HG02610 (cell line): ENCODE measurements at regions not wholly inside any gene's neighbourhood (a gene's known extent, or its start where the extent isn't known, plus 50 kb on each side); places are given as distances from the start of the nearest gene placed in this dataset.
"Not testable (repeated sequence)": the region's sequence is repeated elsewhere in the genome, so short reads cannot be mapped to it uniquely, and the experiment has no call there.

Source experiments
- ATAC-seq: cut with Tn5 transposase; IDR thresholded peaks from one replicate; pipeline ENCODE4 v1.9.1; 2021; ENCODE audit warnings: mild to moderate bottlenecking, moderate library complexity; ENCODE audit not compliant: unreplicated experiment

- no peak for ATAC-seq
Measured at GRCh38 chr2:60259781-60260180, 293.7 kb downstream of the BCL11A start.

GRCh38 chr2:60252581-60253150, 300.8 kb downstream of the BCL11A start:
- ATAC-seq: no peak

- ATAC-seq: no peak
Measured at GRCh38 chr2:60251247-60251646, 302.2 kb downstream of the BCL11A start.

DNA sequence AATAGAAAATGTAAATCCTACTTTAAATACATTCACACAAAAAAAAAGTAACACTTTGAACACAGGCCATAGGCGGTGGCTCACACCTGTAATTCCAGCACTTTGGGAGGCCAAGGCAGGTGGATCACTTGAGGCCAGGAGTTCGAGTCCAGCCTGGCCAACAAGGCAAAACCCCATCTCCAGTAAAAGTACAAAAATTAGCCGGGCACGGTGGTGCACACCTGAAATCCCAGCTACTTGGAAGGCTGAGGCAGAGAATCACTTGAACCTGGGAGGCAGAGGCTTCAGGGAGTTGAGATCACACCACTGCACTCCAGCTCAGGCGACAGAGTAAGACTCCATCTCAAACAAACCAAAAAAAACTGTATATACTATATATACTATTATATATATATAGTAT, 303.6 kb downstream of the BCL11A start:
- no peak for ATAC-seq

DNA sequence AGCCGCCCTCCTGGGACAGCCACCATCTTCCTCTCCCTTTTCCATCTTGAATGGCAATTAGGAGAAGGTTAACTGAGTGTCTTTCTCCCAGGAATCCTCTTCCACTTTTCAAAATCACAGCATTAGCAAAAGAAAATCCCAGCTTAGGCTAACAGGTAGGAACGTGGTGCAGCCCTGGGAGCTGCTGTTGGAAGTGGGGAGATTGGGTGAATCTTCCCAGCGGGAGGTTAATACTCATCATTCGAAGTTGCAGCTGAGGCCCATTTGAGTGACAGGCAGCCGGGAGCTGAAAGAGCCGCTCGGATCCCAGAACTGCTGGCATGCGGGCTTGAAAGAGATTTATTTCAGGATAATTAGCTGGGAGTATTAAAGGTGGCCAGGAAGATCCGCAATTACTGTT, 306.0 kb downstream of the BCL11A start:
- no peak for ATAC-seq

GRCh38 chr2:60246583-60246982, 306.9 kb downstream of the BCL11A start:
- no peak for ATAC-seq

GRCh38 chr2:60234274-60234986, 319.0 kb downstream of the BCL11A start:
- ATAC-seq: no peak

GRCh38 chr2:60230596-60230995, 322.9 kb downstream of the BCL11A start:
- ATAC-seq: no peak

DNA sequence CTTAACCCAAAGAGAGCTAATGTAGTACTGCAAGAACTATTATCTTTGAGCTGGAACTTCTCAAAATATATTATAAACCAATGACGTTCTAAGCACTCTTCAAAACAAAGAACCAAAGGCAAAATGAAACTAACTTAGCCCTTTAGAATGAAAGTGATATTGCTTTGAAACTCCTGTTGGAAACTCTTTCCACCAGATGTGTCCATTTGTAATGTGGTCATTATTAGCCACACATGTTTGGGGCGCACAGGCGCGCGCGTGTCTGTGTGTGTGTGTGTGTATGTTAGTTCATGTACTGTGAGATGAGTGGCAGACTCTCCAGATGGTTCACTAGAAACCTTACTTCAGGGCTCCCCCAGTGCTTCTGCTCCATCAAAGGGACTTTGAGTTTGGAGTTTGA, 323.4 kb downstream of the BCL11A start:
- ATAC-seq: no peak

DNA sequence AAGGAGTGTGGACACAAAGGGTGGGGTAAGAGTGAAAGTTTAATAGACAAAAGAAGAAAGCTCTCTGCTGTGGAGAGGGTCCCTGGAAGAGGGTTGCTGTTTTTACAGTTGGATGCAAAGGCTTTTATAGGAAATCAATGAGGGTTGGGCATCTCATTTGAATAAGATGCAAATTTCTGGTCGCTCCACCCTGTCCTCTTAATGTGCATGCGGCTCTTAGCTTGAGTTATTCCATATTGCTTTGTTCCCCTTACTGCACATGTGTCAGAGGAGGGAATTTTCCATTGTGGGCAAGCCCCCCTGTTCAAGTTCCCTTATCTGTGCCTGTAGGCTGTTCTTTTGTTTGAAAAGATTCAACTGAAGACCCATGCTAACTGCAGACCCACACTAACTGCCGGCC, 326.5 kb downstream of the BCL11A start:
- no peak for ATAC-seq

DNA sequence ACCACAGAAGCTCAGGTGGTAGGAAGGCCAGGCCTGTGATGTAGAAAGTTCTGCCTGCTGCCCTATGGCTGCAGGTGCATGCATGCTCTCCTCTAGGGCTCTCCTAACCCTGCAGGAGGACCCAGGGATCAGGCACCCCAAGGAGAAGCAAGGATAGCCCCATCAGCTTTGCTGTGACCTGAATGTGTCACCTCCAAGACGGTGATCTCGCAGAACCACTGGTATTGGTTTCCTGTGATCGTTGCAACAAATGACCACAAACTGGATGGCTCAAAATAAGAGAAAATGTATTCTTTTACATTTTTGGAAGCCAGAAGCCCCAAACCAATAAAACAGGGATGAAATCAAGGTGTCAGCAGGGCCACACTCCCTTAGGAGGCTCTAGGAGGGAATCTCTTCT, 327.3 kb downstream of the BCL11A start:
- ATAC-seq: no peak

DNA sequence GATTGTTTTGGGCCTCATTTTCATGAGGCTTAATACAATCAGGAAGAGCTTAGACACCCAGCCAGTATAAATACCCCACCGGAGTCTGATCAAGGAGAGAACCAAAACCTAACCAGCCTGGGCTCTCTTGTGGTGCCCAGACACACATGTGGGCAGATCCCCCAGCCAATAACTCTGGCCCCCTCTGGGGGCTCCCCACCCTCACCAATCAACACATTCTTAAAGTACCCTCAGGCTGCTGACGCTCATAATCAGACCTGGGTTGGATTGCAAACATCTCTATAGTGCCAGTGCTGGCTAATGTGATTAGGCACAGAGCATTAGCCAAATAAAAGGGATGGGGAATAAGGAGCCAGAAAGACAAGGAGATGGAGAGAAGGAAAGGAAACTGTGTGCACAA, 329.6 kb downstream of the BCL11A start:
- no peak for ATAC-seq

- ATAC-seq: no peak
Measured at GRCh38 chr2:60221098-60221497, 332.4 kb downstream of the BCL11A start.

DNA sequence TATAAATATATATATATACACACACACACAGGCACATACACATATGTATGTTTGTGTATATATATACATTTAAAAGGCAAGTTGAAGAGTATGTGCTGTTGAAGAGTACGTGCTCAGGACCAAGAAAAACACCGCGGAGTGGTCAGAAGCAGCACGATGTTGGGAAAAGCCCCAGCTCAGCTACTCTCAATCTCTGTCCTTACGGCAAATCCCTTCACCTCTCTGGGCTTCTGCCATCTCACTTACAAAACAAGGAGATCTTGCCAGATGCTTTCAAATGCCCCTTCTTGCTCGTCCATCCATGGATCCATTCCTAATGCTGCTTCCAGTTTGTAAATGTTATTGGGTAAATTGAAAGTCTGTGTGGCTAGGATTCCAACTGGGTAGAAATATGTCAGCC, 333.9 kb downstream of the BCL11A start:
- no peak for ATAC-seq

GRCh38 chr2:60216452-60216995, 336.9 kb downstream of the BCL11A start:
- no peak for ATAC-seq

DNA sequence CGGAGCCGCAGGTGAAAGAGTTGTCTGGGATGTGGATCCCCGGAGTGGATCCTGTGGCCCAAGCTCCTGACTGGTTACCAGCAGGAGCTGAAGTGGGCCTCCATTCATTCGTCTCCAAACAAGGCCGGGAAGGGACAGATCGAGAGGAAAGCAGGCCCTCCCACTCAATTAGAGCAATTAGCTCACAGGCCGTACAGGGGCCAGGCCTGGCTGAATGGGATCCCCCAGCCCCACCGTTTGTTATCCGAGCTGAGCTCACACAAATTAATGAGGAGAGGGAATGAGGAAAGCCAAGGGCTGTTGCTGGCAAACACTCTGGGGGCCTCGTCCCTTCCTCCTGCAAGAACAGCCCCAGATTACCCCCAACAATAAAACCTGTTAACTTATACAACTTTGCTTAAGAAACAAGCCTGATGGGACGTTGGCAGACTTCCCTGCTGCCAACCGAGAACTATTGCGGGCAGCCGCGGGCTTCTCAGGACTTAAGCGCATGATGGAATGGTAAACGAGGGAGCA, 338.0 kb downstream of the BCL11A start:
- no peak for ATAC-seq

DNA sequence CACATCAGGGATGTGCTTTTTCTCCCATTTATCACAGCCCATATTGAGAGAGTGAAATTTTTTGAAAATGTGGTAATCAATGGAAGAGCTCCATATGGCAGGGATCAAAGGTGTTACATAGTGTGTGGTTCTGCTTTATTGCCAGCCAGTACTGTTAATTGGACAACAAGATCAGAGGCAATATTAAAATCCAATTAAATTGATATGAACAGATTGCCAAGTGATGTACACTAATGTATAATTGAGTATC, 338.9 kb downstream of the BCL11A start:
- ATAC-seq: no peak

- no peak for ATAC-seq
Measured at GRCh38 chr2:60213865-60214625, 339.4 kb downstream of the BCL11A start.

DNA sequence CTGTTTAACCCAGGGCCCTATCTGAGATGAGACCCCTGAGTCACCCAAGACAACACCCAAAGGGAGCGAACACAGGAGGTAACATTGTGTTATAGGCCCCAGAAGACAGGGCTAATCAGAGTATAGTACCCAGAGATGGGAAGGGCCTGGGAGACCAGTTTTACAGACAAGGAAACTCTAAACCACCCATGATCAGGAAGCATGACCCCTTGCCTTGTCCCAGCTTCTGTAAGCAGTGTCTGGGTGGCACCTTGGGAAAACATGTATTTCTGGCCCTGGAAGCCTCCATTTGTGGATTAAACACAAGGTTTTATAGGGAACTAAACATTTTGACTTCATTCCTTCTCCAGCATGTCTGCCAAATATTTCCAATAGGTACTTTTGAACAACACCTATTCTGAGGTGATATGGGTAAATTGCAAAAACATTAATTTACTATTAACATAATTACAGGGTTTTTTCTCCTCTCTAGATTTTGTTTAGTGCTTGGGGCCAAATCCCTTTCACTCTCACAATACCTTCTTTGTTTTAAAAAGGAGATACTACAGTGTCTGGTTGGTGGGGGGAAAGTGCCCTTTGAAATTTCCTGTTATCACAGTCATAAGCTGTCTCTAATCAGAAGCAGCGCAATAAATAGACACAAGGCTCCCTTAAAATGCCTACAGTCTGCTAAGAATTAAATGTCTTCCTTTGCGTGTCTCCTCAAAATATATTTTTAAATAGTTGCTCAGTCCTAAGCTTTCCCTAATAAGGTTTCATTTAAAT, 341.1 kb downstream of the BCL11A start:
- ATAC-seq: no peak

- ATAC-seq: not testable (repeated sequence)
Measured at GRCh38 chr2:60189006-60189405, 364.4 kb downstream of the BCL11A start.

- ATAC-seq: no peak
Measured at GRCh38 chr2:60175290-60175689, 378.2 kb downstream of the BCL11A start.
